HEK293 (cell line): ENCODE measurements at regions not wholly inside any gene's neighbourhood (a gene's known extent, or its start where the extent isn't known, plus 50 kb on each side); places are given as distances from the start of the nearest gene placed in this dataset.

Experiments used
- CTCF ChIA-PET: fragments of 350-600 bp; formaldehyde crosslinking; extraction: SDS; loops from one replicate; lab custom pipeline; 2021; ENCODE audit warnings: antibody characterized with exemption; lab: Yijun Ruan, JAX
- POLR2A ChIA-PET: fragments of 300-600 bp; formaldehyde crosslinking; extraction: SDS; loops from one replicate; lab custom pipeline; 2020; ENCODE audit warnings: antibody characterized with exemption, inconsistent platforms; lab: Yijun Ruan, JAX
- H3K27ac ChIP-seq: fragments of 200-500 bp; sonication (Bioruptor generic); 2 replicates; pipeline ENCODE4 v1.5.1; 2014; ENCODE audit warnings: low read depth, low read length, control low read depth, inconsistent platforms; ENCODE audit errors: extremely low read depth
- H3K36me3 ChIP-seq, 2 experiments: fragments of 200-500 bp in 1 of 2; sonication (Bioruptor generic) in 1 of 2; 1 replicate in 1 of 2; 2 replicates in 1 of 2; pipeline ENCODE4 v1.5.1; 2014 to 2017; ENCODE audit warnings: inconsistent platforms in 2 of 2, low read length in 2 of 2; ENCODE audit not compliant: control insufficient read depth in 2 of 2, insufficient read depth in 1 of 2
- H3K4me1 ChIP-seq: fragments of 200-500 bp; sonication (Bioruptor generic); 2 replicates; pipeline ENCODE4 v1.5.1; 2014; ENCODE audit warnings: mild to moderate bottlenecking, low read length, inconsistent platforms; ENCODE audit not compliant: control insufficient read depth, insufficient read depth
- H3K4me3 ChIP-seq: 2 replicates; pipeline ENCODE4 v1.5.1; 2011; ENCODE audit warnings: low read depth, mild to moderate bottlenecking, control low read depth, low read length, moderate library complexity
- H3K9me3 ChIP-seq: fragments of 200-500 bp; sonication (Bioruptor generic); 2 replicates; pipeline ENCODE4 v1.5.1; 2014; ENCODE audit warnings: low read depth, low read length, inconsistent platforms; ENCODE audit not compliant: control insufficient read depth, insufficient read depth
- GLI2 ChIP-seq: fragments of 450-650 bp; formaldehyde crosslinking; IDR thresholded peaks from 2 replicates; pipeline ENCODE4; 2017; ENCODE audit warnings: missing biosample characterization, missing genetic modification characterization, low read depth, borderline replicate concordance
- REST ChIP-seq: fragments of 450-650 bp; formaldehyde crosslinking; IDR thresholded peaks from 2 replicates; pipeline ENCODE4 v1.5.1; 2016; ENCODE audit warnings: missing biosample characterization, missing genetic modification characterization
- SETDB1 ChIP-seq: IDR thresholded peaks from one replicate; pipeline ENCODE4 v1.6.1; 2017; ENCODE audit warnings: mild to moderate bottlenecking, low read length, moderate library complexity, mixed read lengths; ENCODE audit not compliant: insufficient read length
- TCF7L2 ChIP-seq: IDR thresholded peaks from 2 replicates; pipeline ENCODE4 v1.6.1; 2011; ENCODE audit warnings: low read depth, mild to moderate bottlenecking, inconsistent platforms, low read length, moderate library complexity, borderline replicate concordance
- ZBTB49 ChIP-seq: fragments of 450-650 bp; formaldehyde crosslinking; IDR thresholded peaks from 2 replicates; pipeline ENCODE4 v1.5.1; 2016; ENCODE audit warnings: missing biosample characterization, missing genetic modification characterization, low read depth
- ZBTB7A ChIP-seq: fragments of 450-650 bp; formaldehyde crosslinking; IDR thresholded peaks from 2 replicates; pipeline ENCODE4 v1.5.1; 2016; ENCODE audit warnings: low read depth, missing biosample characterization, missing genetic modification characterization
- ZNF112 ChIP-seq: fragments of 450-650 bp; formaldehyde crosslinking; IDR thresholded peaks from 2 replicates; pipeline ENCODE4 v1.5.0; 2017; ENCODE audit warnings: missing biosample characterization, missing genetic modification characterization
- ZNF26 ChIP-seq: fragments of 450-650 bp; formaldehyde crosslinking; IDR thresholded peaks from 2 replicates; pipeline ENCODE4 v1.5.1; 2016; ENCODE audit warnings: missing biosample characterization, missing genetic modification characterization
- ZNF311 ChIP-seq: fragments of 450-650 bp; formaldehyde crosslinking; IDR thresholded peaks from 2 replicates; pipeline ENCODE4 v1.5.1; 2017; ENCODE audit warnings: missing biosample characterization, missing genetic modification characterization, borderline replicate concordance
- ZNF362 ChIP-seq: fragments of 450-650 bp; formaldehyde crosslinking; IDR thresholded peaks from 2 replicates; pipeline ENCODE4 v1.5.1; 2016; ENCODE audit warnings: missing biosample characterization, missing genetic modification characterization
- ZNF391 ChIP-seq: fragments of 450-650 bp; formaldehyde crosslinking; IDR thresholded peaks from 2 replicates; pipeline ENCODE4 v1.5.1; 2016; ENCODE audit warnings: low read depth, missing biosample characterization, missing genetic modification characterization, borderline replicate concordance
- ZNF398 ChIP-seq: fragments of 450-650 bp; formaldehyde crosslinking; IDR thresholded peaks from 2 replicates; pipeline ENCODE4 v1.5.1; 2017; ENCODE audit warnings: missing biosample characterization, missing genetic modification characterization
- ZNF404 ChIP-seq: fragments of 450-650 bp; formaldehyde crosslinking; IDR thresholded peaks from 2 replicates; pipeline ENCODE4 v1.5.1; 2017; ENCODE audit warnings: missing biosample characterization, missing genetic modification characterization
- ZNF549 ChIP-seq: fragments of 450-650 bp; IDR thresholded peaks from 2 replicates; pipeline ENCODE4 v1.5.1; 2018; ENCODE audit warnings: missing biosample characterization, missing genetic modification characterization, mild to moderate bottlenecking, inconsistent platforms, moderate library complexity
- ZNF600 ChIP-seq: fragments of 450-650 bp; formaldehyde crosslinking; IDR thresholded peaks from 2 replicates; pipeline ENCODE4 v1.5.1; 2016; ENCODE audit warnings: missing biosample characterization, missing genetic modification characterization
- ZNF610 ChIP-seq: fragments of 450-650 bp; formaldehyde crosslinking; IDR thresholded peaks from 2 replicates; pipeline ENCODE4 v1.5.1; 2016; ENCODE audit warnings: missing biosample characterization, missing genetic modification characterization, borderline replicate concordance
- ZNF707 ChIP-seq: fragments of 450-650 bp; formaldehyde crosslinking; IDR thresholded peaks from 2 replicates; pipeline ENCODE4 v1.5.1; 2016; ENCODE audit warnings: missing biosample characterization, missing genetic modification characterization
- ZNF791 ChIP-seq: fragments of 450-650 bp; formaldehyde crosslinking; IDR thresholded peaks from 2 replicates; pipeline ENCODE4 v1.5.1; 2016; ENCODE audit warnings: missing biosample characterization, missing genetic modification characterization
- TF ChIP-seq, protein P1 (sequence below): fragments of 450-650 bp; formaldehyde crosslinking; IDR thresholded peaks from 2 replicates; pipeline ENCODE4 v1.5.1; 2016; ENCODE audit warnings: missing biosample characterization, missing genetic modification characterization

- TF ChIP-seq ZNF362 (tag by site-specific recombination) = no peak
- TF ChIP-seq ZNF404 (tag by site-specific recombination) = no peak
- TF ChIP-seq TCF7L2 = no peak
- TF ChIP-seq ZNF549 (tag by site-specific recombination) = no peak
- TF ChIP-seq ZNF707 (tag by site-specific recombination) = no peak
- TF ChIP-seq, all 188 proteins: peak for 0
Observed at GRCh38 chr9:80874276-80874675, 815.1 kb downstream of the TLE1 start (continued).

- Histone ChIP-seq H3K36me3 (no peaks in the 10 kb centered on the region), H3K4me1 (peaks cover 4% of the 10 kb centered on the region; the same call in 1 of the 2 replicates), H3K27ac (no peak overlapping the region), H3K4me3 (no peak overlapping the region), H3K9me3 (no peaks in the 10 kb centered on the region)
- ChIA-PET CTCF (interaction anchor here (0.6 kb wide), 1 partner anchor 1502 kb away, joined by 6 read pairs; no protein-coding TSS in a partner anchor), POLR2A (no interaction called here)
- no peak for TF ChIP-seq ZNF600 (tag by site-specific recombination)
- TF ChIP-seq ZNF791 = no peak
- TF ChIP-seq ZBTB7A (tag by site-specific recombination) = no peak
- TF ChIP-seq ZNF391 (tag by site-specific recombination) = no peak
- no peak for TF ChIP-seq ZNF112 (tag by site-specific recombination)
- no peak for TF ChIP-seq ZNF398 (tag by site-specific recombination)
- no peak for TF ChIP-seq SETDB1
Observed at GRCh38 chr9:80873861-80874260, 815.5 kb downstream of the TLE1 start.

- Histone ChIP-seq H3K9me3 (no peaks in the 10 kb centered on the region), H3K4me1 (peaks cover 4% of the 10 kb centered on the region; the same call in 1 of the 2 replicates), H3K27ac (no peak overlapping the region), H3K4me3 (no peak overlapping the region), H3K36me3 (no peaks in the 10 kb centered on the region)
- CTCF ChIA-PET = no interaction called here
- POLR2A ChIA-PET = no interaction called here
- no peak for TF ChIP-seq ZNF311
- TF ChIP-seq, protein P1, sequence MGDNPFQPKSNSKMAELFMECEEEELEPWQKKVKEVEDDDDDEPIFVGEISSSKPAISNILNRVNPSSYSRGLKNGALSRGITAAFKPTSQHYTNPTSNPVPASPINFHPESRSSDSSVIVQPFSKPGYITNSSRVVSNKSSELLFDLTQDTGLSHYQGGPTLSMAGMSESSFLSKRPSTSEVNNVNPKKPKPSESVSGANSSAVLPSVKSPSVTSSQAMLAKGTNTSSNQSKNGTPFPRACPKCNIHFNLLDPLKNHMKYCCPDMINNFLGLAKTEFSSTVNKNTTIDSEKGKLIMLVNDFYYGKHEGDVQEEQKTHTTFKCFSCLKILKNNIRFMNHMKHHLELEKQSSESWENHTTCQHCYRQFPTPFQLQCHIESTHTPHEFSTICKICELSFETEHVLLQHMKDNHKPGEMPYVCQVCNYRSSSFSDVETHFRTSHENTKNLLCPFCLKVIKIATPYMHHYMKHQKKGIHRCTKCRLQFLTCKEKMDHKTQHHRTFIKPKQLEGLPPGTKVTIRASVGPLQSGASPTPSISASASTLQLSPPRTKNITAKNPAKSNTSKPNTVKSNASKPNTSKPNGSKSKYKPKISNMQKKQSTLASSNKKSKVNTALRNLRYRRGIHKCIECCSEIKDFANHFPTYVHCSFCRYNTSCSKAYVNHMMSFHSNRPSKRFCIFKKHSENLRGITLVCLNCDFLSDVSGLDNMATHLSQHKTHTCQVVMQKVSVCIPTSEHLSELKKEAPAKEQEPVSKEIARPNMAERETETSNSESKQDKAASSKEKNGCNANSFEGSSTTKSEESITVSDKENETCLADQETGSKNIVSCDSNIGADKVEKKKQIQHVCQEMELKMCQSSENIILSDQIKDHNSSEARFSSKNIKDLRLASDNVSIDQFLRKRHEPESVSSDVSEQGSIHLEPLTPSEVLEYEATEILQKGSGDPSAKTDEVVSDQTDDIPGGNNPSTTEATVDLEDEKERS (tag by site-specific recombination) = no peak
- no peak for TF ChIP-seq GLI2 (tag by site-specific recombination)
- no peak for TF ChIP-seq REST (tag by site-specific recombination)
- no peak for TF ChIP-seq ZNF610
- TF ChIP-seq ZNF26 (tag by site-specific recombination) = no peak
- TF ChIP-seq ZBTB49 (tag by site-specific recombination) = no peak
Observed at GRCh38 chr9:80871596-80871995, 817.8 kb downstream of the TLE1 start.
